Left forelimb (tissue), 1 donor: ENCODE measurements at regions not wholly inside any gene's neighbourhood (a gene's known extent, or its start where the extent isn't known, plus 50 kb on each side); places are given as distances from the start of the nearest gene placed in this dataset.

Experiments
- DNase-seq: peaks from one replicate; pipeline ENCODE4 v3.0.0-alpha.2; 2018; ENCODE audit warnings: low spot score

DNA sequence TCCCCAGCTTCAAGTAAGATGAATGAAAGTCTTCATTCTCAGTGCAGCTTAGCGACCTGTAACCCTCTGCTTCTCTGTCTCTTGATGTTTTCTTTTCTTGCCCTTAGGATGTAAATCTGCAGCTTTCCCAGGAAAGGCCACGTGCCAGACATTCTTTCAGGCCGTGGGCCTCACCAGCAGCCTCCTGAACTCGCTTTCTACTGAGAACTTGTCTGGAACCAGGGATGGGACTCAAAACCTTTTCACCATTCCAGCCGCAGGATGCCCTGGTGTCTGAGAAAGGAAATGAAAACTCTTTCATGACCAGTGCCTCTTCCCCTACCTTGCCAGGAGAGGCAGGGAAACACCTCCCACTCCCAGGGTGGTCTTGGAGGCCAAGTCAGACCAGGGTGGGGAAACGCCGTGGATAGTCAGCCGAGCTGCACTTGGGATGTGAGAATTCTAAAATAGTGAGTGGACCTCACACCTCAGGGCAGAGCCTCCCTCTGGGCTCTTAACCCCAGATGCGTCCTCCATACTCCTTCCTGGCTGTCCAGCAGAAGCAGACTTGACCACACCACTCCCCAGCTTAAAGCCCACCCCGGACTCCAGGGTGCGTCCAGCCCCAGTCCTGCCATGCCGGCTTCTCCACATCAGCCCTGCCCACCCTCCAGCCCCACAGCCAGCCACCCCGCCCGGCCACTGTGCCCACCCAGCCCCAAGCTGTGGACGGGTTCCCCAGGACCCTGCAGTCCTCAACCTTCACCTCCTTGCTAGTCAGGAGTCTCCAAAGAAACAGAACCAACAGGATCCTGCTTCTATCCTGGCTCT, 115.5 kb downstream of the TWIST2 start:
- peak; percentile 63 for DNase-seq

DNA sequence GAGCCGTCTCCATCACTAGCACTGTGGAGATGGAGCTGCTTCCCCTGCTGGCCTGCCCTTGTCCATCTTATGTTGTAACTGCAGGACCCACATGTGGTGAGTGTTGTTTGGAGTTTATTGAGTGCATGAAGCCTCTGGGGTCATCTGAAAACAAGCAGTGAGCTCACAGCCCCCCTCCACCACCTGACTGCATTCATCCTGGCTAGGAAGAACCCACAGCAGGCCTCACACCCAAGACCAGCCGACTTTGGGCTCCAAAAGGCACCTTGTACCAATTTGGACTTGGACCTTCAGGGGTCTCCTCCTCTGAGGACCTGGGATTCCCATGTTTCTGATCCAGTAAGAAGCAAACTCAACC, 116.1 kb downstream of the TWIST2 start:
- DNase-seq = peak; percentile 53

DNA sequence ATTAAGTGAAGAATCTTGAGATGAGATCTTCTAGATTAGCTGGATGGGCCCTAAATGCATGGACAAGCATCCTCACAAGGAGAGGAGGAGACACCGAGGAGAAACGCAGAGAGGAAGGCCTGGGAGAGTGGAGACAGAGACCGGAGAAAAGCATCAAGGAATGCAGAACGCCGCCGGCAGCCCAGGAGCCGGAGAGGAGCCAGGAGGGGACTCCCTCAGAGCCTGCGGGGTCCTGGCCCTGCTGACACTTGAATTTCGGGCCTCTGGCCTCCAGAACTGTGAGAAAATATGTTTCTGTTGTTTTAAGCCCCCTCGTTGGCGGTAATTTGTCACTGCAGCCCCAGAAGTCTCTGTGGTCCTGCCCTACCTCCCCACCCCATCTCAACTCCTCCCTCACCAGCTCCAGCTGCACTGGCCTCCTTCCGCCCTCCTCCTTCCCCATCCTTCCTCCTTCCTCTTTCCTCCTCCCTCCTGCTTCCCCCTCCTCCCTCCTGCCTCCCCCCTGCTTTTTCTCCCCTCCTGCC, 116.7 kb downstream of the TWIST2 start:
- DNase-seq = no peak

DNA sequence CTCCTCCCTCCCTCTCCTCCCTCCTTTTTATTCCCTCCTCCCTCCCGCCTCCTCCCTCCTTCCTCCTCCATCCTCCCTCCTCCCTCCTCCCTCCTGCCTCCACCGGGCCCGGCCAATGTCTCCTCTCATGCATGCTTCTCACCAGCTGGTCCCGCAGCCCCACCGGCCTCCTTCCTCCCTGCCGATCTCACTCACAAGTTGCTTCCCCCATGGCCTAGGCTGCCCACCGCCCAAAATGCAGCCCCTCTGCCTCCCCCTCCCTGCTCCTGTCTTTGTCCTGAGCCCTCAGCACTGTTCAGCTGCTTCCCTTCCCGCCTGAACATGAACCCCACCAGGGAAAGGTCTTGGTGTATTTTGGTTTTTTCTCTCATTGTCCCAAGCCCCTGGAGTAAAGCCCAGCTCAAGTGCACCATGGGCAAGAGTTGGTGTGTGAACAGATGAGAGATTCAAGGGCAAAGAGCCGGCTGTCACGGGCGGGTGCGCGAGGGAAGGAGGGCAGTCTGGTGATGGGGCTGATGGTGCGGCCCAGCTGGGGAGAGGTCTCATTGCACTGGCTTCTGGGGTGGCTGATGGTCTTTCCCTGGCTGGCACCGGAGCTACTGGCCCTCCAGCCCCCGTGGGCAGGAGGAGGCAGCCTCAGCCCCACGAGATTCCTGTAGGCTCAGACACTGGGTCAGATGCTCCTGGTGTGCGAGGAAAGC, 117.6 kb downstream of the TWIST2 start:
- no peak for DNase-seq

DNA sequence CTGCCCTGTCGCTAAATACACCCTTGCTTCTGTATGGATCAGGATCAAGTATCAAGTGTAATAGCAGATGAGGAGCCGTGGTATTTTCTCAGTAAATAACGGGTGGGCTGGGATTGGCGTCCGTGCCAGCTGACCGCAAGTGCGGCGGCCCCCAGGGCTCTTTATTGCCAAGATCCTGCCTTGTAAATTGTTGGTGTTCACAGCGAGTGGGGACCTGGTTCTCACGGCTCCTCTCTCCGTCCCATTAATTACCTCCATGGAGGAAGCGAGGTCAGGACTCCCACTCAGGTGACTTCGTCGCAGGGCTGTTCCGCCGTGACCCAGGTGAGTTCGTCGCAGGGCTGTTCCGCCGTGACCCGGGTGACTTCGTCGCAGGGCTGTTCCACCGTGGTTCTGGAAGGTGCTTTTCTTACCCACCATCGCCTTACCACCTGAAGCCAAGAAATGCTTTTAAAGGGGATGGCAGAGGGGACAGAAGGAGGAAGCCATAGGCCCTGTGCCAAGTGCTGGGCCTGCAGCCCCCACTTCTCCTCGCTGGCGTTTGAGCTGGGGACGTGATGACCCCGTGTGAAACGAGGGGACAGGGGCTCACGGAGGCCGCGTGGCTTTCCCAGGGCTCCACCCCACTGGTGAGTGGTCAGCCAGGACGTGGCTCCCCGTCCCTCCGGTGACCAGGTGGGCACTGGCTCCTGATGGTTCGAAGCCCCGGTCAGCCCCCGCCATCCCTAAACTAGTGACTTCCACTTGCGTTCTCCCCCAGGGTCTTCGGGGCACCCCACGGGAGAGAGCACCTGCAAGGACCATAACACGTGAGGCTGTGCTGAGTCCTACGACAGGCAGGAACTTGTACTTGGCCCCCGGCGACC, 118.4 kb downstream of the TWIST2 start:
- DNase-seq = peak; percentile 63

DNA sequence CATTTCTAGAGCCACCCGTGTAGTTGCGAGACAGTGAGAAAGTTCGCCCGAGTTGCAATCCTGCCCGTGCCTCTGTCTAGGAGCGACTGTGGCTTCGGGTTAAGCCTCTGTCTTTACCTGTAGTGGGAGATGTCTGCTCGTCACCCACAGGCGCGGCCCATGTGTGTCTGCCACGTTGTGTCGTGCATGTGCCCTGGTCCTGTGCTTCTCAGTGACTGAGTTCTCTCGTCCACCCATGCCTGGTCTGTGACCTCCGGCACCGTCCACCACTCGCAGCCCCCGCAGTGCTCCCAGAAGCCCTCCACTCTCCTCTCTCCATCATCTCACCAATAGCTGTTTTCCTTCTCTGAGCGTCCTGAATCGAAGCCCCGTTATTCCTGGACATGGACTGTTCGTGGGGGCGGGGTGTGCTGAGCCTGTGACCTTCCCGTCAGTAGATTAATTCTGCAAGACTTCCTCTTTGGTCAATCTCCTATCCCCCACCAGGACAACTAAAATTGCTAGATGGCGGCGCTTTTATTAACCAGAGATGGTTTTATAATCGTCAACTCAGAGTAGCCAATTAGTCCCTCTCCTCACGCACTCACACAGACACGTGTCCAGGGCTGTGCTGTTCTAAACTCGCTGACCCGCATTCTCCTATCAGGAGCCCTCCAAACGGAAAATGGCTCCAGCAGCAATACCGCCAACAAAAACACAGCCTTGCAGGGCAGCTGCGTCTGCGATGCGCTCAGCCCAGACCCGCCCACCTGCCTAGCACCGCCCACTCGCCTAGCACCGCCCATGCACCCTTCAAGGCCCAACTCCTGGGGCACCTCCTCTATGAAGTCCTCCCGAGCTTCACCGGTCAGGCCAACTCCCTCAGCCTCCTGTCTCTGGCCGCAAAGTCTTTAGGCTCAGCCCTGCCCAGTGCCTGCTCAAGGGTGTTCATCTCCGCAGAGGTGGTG, 119.4 kb downstream of the TWIST2 start:
- DNase-seq = no peak

DNA sequence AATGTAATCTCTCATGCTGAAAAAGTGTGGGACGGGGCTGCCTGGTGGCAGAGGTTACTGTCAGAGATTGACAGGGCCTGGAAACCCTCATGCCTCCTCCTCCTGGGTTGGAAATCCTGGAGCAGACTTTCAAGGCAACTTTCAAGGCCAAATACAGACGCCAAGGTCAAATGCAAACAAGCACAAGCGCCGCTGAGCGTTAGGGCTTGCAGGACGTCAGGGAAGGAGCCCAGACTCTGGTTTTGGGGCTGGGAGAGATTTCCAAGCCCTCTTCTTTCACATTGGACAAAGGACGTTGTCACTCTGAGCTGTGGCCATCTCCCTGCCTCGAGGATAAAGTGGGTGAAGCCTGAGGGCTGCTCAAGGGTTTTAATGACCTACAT, 120.1 kb downstream of the TWIST2 start:
- no peak for DNase-seq

DNA sequence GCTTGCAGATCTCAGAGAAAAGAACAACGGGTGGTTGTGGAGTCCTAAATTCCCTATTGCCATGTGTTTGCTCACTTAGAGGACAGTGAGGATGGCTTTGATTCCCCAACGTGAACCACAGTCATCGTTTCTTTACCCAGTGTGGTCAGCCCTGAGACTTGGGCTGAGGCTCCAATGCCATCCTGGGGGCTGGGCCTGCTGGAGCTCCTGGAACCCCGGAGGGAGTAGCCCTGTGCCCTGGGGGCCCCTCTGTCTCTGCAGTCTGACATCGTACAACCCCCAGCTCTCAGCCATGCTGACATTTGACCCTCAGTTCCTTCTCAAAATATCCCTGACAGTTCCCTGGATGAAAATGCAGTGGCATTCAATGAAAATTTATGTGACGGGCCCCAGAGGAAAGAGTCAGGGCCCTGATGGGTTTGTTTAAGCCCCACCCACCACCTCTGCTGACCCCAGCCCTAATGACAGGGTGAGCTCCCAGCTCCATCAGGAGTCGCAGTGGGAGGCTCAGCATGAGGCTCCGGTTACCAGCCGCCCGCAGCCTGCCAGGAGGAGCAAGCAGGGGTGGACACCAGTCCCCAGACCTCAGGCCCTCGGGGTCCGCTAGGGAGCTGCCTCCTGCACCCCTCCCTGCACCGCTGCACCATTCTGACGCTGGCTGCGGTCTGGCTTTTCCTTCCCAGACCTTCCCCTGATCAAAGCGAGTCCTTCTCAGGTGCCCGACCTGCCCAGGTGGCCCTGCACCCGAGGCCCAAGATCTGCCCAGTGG, 120.9 kb downstream of the TWIST2 start:
- no peak for DNase-seq

DNA sequence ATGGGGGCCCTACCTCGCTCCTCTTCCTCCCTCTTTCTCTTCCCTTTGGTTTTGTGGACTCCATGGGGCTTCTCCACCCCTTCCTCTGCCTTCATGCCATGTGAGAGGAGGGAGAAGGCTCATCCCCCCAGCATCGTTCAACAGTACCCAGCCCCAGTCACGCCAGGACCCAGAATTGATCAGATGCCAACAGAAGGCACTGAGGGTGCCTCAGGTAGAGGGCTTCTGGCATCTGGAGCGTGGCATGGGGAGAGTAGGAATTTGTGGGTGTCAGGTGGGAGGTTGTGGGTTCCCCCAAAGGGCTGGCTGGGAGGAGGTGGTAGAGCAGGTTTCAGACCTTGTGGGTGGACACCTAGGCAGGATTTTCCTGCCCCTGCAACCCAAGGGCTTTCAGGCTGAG, 122.0 kb downstream of the TWIST2 start:
- DNase-seq = no peak

DNA sequence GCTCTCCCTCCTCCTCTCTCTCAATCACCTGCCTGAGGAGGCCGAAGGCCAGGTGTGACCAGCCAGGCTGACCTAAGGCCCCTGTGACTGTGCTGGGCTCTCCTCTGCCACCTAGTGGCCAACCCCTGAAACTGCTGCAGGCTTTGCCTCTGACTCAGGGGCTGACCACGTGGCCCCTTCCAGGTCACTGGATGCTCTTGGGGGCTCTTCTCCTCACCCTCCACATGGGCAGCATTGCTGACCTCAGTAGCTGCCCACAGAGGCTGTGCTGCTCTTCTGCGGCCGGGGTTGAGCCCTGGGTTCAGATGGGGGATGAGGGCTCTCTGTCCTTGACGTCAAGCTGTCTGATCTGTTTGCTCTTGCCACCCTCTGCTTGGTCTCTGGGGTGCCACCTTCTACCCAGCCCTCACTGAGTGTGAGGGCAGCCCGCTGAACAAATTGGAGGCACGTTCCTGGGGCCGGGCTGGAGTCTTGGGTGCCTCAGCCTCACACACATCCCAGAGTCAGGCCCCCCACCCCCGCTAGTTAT, 122.7 kb downstream of the TWIST2 start:
- DNase-seq = no peak

DNA sequence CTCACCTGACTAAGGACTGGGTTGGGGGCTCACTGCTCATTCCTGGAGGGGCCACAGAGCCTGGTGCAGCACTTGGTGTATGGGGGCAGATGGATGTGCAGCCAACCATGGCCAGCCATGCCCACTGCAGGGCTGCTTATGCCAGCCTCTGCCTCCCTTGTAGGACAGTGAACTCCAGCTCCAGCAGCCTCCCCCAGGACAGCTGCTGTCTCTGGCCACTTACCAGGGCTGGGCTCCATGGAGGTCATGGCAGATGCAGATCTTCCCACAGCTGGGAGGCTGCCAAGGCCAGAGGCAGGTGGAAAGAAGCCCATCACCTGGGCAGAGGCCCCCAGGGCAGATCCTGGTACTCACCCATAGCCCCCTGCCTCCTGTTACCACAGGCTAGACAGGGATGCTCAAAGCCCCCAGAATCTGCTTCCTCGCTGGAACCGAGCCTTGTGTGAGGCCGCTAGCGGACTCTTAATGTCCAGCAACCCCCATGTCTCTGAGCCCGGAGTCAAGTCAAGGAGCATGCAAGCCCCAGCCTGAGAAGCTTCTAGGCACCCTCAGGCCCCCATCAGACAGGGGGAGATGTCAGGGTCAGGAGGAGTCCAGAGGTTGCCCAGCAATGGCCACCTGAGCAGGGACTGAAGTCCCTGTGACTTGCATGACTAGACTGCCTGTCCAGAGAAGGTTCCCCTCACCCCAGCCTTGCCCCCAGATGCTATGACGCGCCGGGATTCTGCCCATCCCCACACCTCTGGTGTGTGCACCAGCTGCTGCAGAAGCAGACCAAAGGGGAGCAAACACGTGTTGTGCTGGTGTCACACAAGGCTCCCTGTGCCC, 123.6 kb downstream of the TWIST2 start:
- DNase-seq = no peak

DNA sequence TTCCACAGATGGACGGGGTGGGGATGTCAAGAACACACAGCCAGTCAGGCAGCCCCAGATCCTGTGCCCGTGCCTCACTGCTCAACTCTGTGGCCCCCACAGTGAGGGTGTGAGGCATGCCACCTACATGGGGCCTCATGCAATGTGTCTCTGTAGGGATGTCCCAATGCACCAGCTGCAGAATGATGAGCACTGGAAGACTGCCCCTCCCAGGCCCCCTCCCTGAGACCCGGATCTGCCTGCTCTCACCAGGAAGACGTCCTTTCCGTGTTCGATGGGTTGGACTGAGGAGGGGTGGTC, 124.2 kb downstream of the TWIST2 start:
- no peak for DNase-seq

DNA sequence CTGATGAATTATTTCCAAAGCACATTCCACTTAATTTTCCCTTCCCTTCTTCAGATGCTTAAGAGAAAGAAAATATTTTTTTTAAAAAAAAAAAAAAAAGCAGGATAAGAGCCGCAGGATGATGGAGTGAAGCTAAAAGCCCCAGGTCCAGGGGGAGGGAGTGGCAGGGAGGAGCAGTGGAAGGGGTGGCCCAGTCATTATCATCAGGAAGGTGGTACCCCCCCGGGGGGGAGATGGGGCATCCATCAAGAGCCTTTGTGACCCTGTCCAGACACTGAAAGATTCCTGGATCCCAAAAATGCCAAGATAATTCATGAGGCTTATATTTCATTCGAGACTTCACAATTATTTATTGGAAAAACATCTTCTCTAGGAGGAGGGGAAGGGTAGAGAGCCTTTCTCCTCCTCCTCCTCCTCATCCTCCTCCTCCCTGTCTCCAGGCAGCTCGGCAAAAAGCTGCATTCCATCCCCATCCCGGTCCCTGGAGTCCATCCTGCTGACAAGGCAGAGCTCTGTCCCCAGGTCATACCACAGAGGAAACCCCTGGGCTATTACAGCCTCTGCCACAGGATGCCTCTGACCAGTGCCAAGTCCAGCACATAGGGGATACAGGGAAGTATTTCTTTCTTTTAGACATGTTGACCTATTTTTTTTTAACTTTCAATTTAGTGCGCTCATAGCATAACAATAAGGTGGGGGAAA, 125.3 kb downstream of the TWIST2 start:
- DNase-seq = no peak

DNA sequence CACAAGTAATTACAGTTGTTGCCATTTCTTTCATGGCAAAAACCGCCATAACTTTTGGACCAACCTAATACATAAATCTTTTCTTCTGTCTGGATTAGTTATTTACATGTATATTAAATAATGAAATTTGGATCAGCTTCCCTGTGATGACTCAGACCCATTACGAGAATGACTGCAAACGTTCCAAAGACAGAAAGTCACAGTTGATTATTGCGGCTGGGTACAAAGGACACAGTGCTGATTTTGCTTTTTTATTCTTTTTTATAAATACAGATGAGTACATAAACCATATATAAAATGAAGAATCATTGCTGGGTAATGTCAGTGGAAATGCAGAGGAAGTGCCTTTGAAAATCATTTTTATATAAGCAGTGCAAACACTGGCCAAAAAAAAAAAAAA, 126.2 kb downstream of the TWIST2 start:
- DNase-seq = no peak

DNA sequence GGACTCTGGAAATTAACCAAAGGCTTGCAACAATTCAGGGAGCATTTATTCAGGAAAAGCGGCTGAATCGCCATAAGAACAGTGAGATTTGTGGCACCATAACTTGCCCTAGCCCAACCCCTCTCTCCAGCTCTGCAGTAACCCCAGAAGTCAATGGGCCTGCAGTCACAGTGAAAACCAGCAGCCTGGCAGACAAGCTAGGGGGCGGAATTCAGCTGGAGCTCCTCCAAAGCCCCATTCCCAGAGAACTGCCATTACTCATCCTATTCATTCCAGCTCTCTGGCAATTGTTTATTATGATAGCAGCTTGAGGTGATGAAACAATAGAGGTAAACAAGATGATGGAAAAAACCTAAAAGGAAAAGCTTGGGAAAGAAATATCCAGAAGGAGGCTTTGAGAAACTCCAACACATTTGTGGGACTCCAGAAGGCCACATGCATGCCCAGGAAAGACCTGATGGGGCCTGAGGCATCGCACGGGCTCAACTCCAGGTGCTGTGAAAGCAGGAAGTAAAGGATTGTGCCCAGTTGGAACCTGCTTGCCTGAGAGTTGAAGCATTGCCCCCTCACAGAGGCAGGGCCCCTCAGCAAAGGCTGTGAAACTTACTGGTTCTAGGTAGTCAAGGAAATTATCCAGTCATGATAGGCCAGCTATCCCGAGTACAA, 126.7 kb downstream of the TWIST2 start:
- DNase-seq = no peak

DNA sequence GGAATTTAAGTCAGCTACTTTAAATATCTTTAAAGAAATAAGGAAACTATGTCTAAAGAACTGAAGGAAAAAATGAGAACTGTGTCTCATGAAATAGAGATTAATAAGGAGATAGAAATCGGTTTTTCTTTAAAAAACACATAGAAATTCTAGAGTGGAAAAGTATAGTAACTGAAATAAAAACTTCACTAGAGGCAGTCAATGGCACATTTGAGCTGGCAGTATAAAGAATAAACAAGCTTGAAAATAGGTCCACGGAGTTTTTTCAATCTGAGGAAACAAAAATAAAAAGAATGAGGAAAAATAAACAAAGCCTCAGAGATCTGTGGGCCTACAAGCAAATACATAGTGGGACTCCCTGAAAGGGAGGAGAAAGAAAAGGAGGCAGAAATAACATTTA, 127.5 kb downstream of the TWIST2 start:
- DNase-seq = no peak

DNA sequence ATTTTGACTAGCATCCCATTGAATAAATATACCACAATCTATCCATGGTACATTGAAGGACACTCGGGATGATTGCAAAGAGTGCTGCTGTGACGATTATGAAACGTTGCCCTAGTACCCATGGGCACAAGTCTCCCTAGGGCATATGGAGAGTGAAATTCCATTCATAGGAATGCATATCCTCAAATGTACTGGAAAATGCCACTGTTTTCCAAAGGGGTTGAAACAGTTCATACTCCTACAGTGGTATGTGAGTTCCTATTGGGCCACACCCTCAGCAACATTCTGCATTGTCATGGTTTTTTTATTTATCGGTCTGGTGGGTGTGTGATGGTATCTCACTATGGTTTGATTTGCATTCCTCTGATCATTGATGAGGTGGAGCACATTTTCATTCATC, 130.6 kb downstream of the TWIST2 start:
- no peak for DNase-seq

DNA sequence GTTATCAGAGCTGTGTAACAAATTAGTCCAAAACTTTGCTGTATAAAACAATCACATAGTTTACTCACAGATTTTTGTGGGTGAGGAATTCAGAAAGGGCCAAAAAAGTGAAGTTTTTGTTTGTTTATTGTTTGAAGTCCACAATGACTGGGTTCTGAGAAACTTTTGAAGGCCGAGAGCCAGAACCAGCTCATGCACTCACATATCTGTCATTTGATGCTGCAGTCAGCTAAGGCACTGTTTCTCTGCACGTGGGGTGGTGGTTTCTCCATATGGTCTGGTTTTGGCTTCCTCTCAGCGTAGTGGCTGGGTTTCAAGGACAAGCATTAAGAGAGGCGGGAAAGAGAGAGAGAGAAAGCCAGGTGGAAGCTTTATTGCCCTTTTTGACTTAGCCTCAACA, 131.8 kb downstream of the TWIST2 start:
- no peak for DNase-seq
